Gastroesophageal sphincter (tissue), 2 donors: ENCODE measurements at regions not wholly inside any gene's neighbourhood (a gene's known extent, or its start where the extent isn't known, plus 50 kb on each side); places are given as distances from the start of the nearest gene placed in this dataset.

Experiments
- EP300 ChIP-seq: sonication (generic); formaldehyde crosslinking; IDR thresholded peaks from one replicate; pipeline ENCODE4 v1.6.1; 2017; ENCODE audit warnings: antibody characterized with exemption, mild to moderate bottlenecking
- POLR2A ChIP-seq, 2 donors: fragments of 450-650 bp; IDR thresholded peaks; one replicate each; pipeline ENCODE4 v1.6.1; 2017; ENCODE audit warnings: antibody characterized with exemption in 2 of 2, mild to moderate bottlenecking in 2 of 2, moderate library complexity in 1 of 2

GRCh38 chr12:124487066-124487833 is 80.2 kb downstream of the NCOR2 start:
- TF ChIP-seq EP300: no peak
- TF ChIP-seq POLR2A (IDR thresholded peaks at IDR 0.05): no peak
